ENCODE measurements at regions not wholly inside any gene's neighbourhood (a gene's known extent, or its start where the extent isn't known, plus 50 kb on each side); places are given as distances from the start of the nearest gene placed in this dataset.

- no peak for DNase-seq (ENCODE audit: low read depth, low spot score)
- H3K4me3 ChIP-seq (ENCODE audit: low read depth, low read length), result no peak overlapping the region
- no peak for TF ChIP-seq CTCF (IDR thresholded peaks at IDR 0.05; ENCODE audit: low read depth, low read length)
- in situ Hi-C loops (cut with HindIII; ENCODE audit: low sequenced_read_pairs), result no loop called here
Observed at GRCh38 chr7:98719396-98719795, 102.3 kb downstream of the NPTX2 start.

- DNase-seq (ENCODE audit: low read depth, low spot score), result no peak
- no peak for TF ChIP-seq CTCF (IDR thresholded peaks at IDR 0.05; ENCODE audit: low read depth, low read length)
- in situ Hi-C loops (cut with HindIII; ENCODE audit: low sequenced_read_pairs), result no loop called here
- no peak overlapping the region for H3K4me3 ChIP-seq (ENCODE audit: low read depth, low read length)
Observed at GRCh38 chr7:98722402-98722801, 105.3 kb downstream of the NPTX2 start.

GRCh38 chr7:98724591-98724990, 107.5 kb downstream of the NPTX2 start:
- no peak for DNase-seq (ENCODE audit: low read depth, low spot score)
- TF ChIP-seq CTCF (IDR thresholded peaks at IDR 0.05; ENCODE audit: low read depth, low read length), result no peak
- H3K4me3 ChIP-seq (ENCODE audit: low read depth, low read length), result no peak overlapping the region
- in situ Hi-C loops (cut with HindIII; ENCODE audit: low sequenced_read_pairs), result no loop called here

- in situ Hi-C loops (cut with HindIII; ENCODE audit: low sequenced_read_pairs), result no loop called here
- no peak for TF ChIP-seq CTCF (IDR thresholded peaks at IDR 0.05; ENCODE audit: low read depth, low read length)
- DNase-seq (ENCODE audit: low read depth, low spot score), result no peak
- H3K4me3 ChIP-seq (ENCODE audit: low read depth, low read length), result no peak overlapping the region
Observed at GRCh38 chr7:98727146-98727709, 110.1 kb downstream of the NPTX2 start.

- no peak overlapping the region for H3K4me3 ChIP-seq (ENCODE audit: low read depth, low read length)
- in situ Hi-C loops (cut with HindIII; ENCODE audit: low sequenced_read_pairs), result no loop called here
- no peak for TF ChIP-seq CTCF (IDR thresholded peaks at IDR 0.05; ENCODE audit: low read depth, low read length)
- no peak for DNase-seq (ENCODE audit: low read depth, low spot score)
Observed at GRCh38 chr7:98728555-98728954, 111.5 kb downstream of the NPTX2 start.

- no peak overlapping the region for H3K4me3 ChIP-seq (ENCODE audit: low read depth, low read length)
- no peak for DNase-seq (ENCODE audit: low read depth, low spot score)
- TF ChIP-seq CTCF (IDR thresholded peaks at IDR 0.05; ENCODE audit: low read depth, low read length), result no peak
- in situ Hi-C loops (cut with HindIII; ENCODE audit: low sequenced_read_pairs), result no loop called here
Observed at GRCh38 chr7:98729121-98729520, 112.0 kb downstream of the NPTX2 start.

- no peak for DNase-seq (ENCODE audit: low read depth, low spot score)
- TF ChIP-seq CTCF (IDR thresholded peaks at IDR 0.05; ENCODE audit: low read depth, low read length), result no peak
- H3K4me3 ChIP-seq (ENCODE audit: low read depth, low read length), result no peak overlapping the region
- in situ Hi-C loops (cut with HindIII; ENCODE audit: low sequenced_read_pairs), result no loop called here
Observed at GRCh38 chr7:98730326-98730725, 113.2 kb downstream of the NPTX2 start.

All from astrocyte of the spinal cord (primary cell).